Stromal cell of bone marrow (primary cell): ENCODE measurements at regions not wholly inside any gene's neighbourhood (a gene's known extent, or its start where the extent isn't known, plus 50 kb on each side); places are given as distances from the start of the nearest gene placed in this dataset.
A peak's percentile ranks its signal among the peaks of the same experiment; 100 is the strongest.
"Not testable (repeated sequence)": the region's sequence is repeated elsewhere in the genome, so short reads cannot be mapped to it uniquely, and the experiment has no call there.

Experiments used
- DNase-seq: peaks from one replicate; pipeline ENCODE4 v3.0.0-alpha.2; 2012; ENCODE audit warnings: low read depth

DNA sequence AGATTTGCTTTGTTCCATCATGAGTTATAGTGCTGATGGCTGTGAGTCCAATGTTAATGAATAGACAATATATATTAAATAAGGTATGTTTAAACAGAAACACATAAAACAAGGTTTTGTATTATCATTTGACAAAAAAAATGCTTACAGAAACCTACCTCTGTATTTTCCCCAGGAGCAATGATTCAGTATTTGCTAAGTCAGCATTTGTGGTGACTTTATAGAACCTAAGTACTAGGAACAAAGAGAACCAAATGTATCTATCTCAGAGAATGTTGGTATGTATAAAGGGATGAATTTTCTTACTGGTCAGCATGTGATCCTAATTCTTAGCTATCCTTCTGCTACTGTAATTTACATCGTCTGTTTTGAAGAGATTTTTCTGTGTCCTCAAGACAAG lies 421.5 kb upstream of the SEL1L start:
- DNase-seq = no peak

DNA sequence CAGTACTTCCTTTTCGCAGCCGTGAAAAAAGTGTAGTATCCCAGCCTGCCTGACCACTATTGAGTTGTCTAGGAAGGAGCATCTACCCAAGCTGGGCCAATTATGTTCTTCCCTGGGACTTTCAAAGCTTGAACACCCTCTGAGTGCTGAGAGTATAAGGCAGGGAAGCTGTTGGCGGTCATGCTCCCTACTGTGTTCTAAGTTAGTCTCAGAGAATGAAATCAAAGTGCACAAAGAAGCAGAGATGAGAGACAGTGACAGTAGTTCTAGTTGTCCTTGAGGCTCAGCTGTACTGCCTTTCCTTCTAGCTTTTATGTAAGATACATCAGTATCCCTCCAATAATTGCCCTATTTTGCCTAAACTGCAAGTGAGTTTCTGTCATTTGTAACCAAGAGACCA lies 427.1 kb upstream of the SEL1L start:
- no peak for DNase-seq

GRCh38 chr14:81963846-81964245 lies 430.2 kb upstream of the SEL1L start:
- no peak for DNase-seq

- no peak for DNase-seq
Observed at GRCh38 chr14:81970307-81970706, 436.7 kb upstream of the SEL1L start.

DNA sequence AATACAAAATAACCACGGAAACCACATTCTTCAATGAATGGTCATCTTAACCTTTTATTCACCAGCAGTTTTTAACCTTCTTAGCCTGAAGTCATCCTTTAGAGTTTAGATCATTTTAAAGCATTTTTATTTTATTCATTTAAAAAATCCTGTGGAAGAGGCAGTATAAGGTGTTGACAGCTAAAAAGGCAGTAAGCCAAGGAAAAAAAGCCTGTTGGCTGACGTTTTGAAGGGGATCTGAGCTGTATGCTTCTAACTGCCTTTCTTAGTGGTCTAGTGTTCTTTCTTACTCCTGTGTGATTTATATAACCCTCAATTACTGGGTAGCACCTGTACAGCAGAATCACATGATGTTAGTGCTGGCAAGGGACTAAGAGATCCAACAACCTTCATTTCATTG lies 438.3 kb upstream of the SEL1L start:
- no peak for DNase-seq

- no peak for DNase-seq
Observed at GRCh38 chr14:81972601-81973000, 438.9 kb upstream of the SEL1L start.

- DNase-seq = no peak
Observed at GRCh38 chr14:81974543-81974942, 440.9 kb upstream of the SEL1L start.

DNA sequence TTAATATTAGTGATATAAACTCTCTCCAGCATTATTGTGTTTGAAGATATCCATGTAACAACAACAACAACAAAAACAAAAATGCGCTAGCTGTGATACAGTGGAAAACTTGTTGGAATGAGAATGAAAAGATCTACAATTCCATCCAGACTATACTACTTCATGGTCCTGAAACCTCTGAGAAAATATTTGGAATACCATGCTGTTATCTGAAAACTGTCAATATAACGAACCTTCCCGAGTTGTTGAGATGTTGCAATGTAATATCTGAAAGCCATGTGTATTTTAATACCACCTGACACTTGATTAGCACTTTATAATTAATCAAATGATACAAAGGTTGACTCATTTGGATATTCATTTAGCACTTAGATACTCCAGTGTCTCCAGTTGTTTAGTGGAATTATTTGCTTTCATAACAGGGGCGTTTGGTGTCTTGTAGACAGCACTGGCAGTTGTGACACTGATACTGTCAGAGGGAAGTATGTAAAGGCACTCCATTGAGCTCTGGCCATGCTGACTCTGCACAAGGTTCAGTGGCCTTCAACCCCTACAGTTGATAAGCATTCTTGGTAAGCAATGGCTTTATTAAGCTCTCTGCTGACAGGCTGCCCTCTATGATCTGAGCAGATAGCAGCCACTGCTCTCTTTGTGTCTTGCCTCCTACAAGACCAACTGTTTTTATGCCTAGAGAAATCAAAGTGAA lies 447.1 kb upstream of the SEL1L start:
- no peak for DNase-seq

DNA sequence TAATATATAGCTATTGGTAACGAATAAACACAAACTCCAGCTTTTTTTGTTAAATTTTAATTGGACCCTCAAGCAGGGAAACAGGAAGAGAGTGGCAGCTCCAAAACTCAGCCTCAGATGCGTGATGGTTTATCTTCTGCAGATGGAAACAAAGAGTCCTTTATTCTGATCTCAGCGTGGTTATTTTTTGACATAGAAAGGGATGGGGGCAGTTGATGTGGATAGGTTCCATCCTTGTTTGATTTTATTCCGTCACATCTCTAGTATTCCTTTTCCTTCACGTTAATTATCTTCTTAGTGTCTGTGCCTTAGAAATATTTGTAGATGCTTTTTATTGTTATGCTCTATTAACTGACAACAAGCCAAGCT lies 447.6 kb upstream of the SEL1L start:
- no peak for DNase-seq

GRCh38 chr14:81982046-81982445 lies 448.4 kb upstream of the SEL1L start:
- no peak for DNase-seq

DNA sequence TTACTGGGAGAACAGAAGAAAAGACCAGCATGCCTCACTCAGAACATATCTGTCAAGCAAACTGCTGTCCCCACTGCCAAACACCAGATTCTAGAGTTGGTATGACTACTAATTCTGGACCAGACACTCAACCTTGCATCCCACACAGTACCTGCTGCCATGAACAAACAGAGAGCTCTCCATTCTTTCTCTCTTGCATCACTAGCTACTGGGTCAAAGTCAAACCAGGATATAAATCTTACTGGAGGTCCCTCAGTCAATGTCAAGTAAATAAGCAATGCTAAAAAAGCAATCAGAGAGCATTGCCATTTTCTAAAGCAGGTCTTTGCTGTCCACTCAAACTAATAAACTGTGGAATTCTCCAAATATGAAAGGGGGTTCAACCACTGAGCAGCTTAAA lies 452.4 kb upstream of the SEL1L start:
- DNase-seq = no peak

GRCh38 chr14:81989211-81989610 lies 455.6 kb upstream of the SEL1L start:
- no peak for DNase-seq

GRCh38 chr14:81990312-81990761 lies 456.7 kb upstream of the SEL1L start:
- peak; percentile 22 for DNase-seq

DNA sequence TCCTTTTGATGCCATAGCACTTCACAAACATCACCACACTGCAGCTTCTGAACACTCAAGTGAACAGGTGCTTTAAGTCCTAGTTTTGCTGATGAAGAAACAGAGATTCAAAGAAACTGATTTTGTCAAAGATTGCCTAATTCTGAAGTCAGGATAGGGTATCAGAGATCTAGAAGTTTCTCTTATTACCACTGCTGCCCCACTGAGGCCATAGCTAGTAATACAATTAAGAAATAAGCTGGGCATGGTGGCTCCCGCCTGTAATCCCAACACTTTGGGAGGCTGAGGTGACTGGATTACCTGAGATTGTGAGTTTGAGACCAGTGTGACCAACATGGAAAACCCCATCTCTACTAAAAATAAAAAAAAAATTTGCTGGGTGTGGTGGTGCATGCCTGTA lies 458.3 kb upstream of the SEL1L start:
- no peak for DNase-seq

- no peak for DNase-seq
Observed at GRCh38 chr14:81993432-81993831, 459.8 kb upstream of the SEL1L start.

DNA sequence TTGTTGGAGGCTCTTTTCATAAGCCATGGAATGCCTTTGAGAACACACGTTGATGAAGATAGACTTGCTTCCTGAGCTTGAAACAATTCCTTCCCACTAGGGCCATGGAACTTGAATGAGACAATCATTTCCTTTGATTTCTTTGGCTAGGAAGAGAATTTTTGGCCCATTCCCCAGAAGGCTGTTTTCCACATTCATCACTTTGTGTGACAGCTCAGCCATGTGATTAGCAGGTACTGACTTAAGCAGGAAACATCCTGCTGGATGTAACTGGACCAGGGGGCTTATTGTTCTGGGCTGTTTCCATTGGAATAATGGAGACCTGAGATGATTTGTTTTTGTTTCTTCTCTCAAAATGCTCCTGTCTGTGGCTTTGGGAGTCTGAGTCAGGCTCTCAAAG lies 469.8 kb upstream of the SEL1L start:
- DNase-seq = no peak

DNA sequence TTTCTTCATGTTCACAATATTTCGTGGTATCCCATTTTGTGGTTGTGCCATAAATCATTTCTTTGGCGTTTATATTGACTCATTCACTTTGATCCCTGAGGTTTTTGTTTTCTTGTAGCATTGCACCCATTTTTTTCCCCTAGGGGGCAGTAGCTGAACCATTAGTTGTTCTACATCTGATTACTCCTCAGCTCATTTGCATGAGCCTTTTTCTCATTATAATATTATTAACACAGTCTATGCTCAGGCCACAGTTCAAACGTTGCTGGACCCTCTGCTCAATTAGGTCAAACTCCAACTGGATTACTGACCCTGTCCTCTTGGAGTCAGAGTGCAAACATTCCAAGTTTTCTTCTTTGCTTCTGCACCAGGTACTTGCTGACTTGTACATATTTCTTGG lies 475.4 kb upstream of the SEL1L start:
- no peak for DNase-seq

DNA sequence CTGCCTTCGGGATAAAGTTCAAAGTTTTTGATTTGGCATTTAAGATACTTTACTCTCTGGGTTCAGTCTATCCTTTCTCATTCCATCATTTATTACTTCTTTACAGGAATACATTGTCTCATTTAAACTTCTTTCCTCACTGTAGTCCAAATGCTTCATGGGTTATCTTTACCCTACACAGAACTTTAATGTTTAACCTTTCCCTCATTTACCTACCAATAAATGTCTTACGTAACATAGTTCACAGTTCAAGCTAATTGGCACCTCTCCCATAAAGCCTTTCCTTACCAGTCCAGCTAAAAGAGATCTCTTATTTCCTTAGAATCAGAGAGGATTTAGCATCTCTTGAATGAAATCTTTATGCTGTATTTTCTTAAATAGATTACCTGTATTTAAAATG lies 476.3 kb upstream of the SEL1L start:
- DNase-seq = no peak

DNA sequence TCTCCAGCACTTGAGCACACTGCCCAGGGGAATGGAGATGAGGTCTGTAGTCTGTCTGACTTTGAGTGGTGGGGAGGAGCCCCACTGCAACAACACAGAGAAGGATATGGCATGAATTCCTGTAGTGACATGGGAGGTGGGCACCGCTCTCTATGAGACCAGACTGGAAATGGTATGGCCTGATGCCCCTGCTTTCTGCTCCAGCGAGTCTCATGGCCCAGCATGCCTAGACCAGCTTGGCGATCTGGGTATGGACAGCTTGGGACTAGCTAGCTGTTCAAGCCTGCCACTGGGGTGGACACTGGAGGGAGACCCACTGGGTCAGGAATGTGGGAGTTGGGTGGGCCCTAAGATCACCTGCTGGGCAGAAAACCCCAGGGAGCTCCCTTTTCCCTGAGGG lies 477.8 kb upstream of the SEL1L start:
- DNase-seq = no peak

GRCh38 chr14:82029038-82029437 lies 495.4 kb upstream of the SEL1L start:
- no peak for DNase-seq

DNA sequence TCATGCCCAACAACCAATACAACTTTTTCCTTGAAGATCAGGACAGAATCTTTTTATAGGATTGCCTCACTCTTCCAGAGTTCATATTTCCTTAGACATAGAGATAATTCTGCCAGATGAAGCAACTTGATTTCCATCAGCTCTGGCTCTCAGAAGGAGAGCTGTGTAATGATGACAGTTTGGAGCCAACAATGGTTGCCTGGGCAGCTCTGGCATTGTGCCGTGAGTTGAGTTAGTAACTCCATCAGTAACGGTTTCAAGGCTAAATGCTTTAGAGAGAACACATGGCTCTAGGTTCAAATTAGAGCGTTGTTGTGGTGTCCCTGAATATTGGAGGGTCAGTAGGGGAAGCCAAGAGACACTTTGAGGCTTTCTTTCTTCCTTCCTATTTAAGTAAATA lies 501.7 kb upstream of the SEL1L start:
- DNase-seq = no peak

DNA sequence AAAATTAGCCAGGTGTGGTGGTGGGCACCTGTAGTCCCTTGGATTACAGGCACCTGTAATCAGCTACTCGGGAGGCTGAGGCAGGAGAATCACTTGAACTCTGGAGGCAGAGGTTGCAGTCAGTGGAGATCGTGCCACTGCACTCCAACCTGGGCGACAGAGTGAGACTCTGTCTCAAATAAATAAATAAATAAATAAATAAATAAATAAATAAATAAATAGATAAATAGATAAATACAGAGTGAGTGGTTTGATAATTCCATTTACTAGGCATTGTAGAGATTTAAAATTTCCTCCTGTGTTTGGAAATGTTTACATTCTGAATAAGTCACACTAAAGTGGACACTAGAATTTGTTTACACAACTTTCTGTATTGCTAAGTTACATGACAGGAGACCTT lies 504.4 kb upstream of the SEL1L start:
- not testable (repeated sequence) for DNase-seq

GRCh38 chr14:82045339-82045738 lies 511.7 kb upstream of the SEL1L start:
- DNase-seq = no peak

- DNase-seq = no peak
Observed at GRCh38 chr14:82046512-82047226, 513.0 kb upstream of the SEL1L start.
